Liver (tissue), 3 donors: ENCODE measurements at regions not wholly inside any gene's neighbourhood (a gene's known extent, or its start where the extent isn't known, plus 50 kb on each side); places are given as distances from the start of the nearest gene placed in this dataset.

Experiments
- FOXA1 ChIP-seq: IDR thresholded peaks from 2 replicates; pipeline ENCODE4 v1.6.1; 2016; ENCODE audit warnings: antibody characterized with exemption
- GABPA ChIP-seq, 2 donors: IDR thresholded peaks in 1 of 2; conservative IDR thresholded peaks in 1 of 2; 2 replicates each; pipeline ENCODE4 v1.6.1; 2016; ENCODE audit warnings: antibody characterized with exemption in 2 of 2, mild to moderate bottlenecking in 1 of 2, moderate library complexity in 1 of 2
- HNF4A ChIP-seq, 2 donors: conservative IDR thresholded peaks; 2 replicates each; pipeline ENCODE4 v1.6.1; 2016; ENCODE audit warnings: antibody characterized with exemption in 2 of 2, mild to moderate bottlenecking in 2 of 2
- JUND ChIP-seq, 2 donors: IDR thresholded peaks; 2 replicates each; pipeline ENCODE4 v1.6.1; 2016; ENCODE audit warnings: antibody characterized with exemption in 2 of 2
- RAD21 ChIP-seq, 2 donors: IDR thresholded peaks; 2 replicates each; pipeline ENCODE4 v1.6.1; 2016; ENCODE audit warnings: antibody characterized with exemption in 2 of 2, mild to moderate bottlenecking in 2 of 2
- SP1 ChIP-seq: IDR thresholded peaks from 2 replicates; pipeline ENCODE4 v1.6.1; 2018; ENCODE audit warnings: antibody characterized with exemption, mild to moderate bottlenecking
- TAF1 ChIP-seq: conservative IDR thresholded peaks from 2 replicates; pipeline ENCODE4 v1.6.1; 2016; ENCODE audit warnings: antibody characterized with exemption, mild to moderate bottlenecking
- YY1 ChIP-seq: IDR thresholded peaks from 2 replicates; pipeline ENCODE4 v1.6.1; 2016; ENCODE audit warnings: antibody characterized with exemption, mild to moderate bottlenecking
- TF ChIP-seq, protein P1 (sequence below): fragments of 150-350 bp; IDR thresholded peaks from 2 replicates; pipeline ENCODE4 v1.5.1; 2017; ENCODE audit warnings: improper control_type of control experiment, low read depth, low read length; ENCODE audit not compliant: missing input control
- TF ChIP-seq, protein P2 (sequence below): IDR thresholded peaks from 2 replicates; pipeline ENCODE4 v1.6.1; 2016; ENCODE audit warnings: antibody characterized with exemption
- TF ChIP-seq, protein P3 (sequence below): IDR thresholded peaks from 2 replicates; pipeline ENCODE4 v1.6.1; 2016; ENCODE audit warnings: antibody characterized with exemption, mild to moderate bottlenecking
- TF ChIP-seq, protein P4 (sequence below): IDR thresholded peaks from 2 replicates; pipeline ENCODE4 v1.6.1; 2016; ENCODE audit warnings: antibody characterized with exemption
- donor health status: healthy.
- donor health status: healthy.

DNA sequence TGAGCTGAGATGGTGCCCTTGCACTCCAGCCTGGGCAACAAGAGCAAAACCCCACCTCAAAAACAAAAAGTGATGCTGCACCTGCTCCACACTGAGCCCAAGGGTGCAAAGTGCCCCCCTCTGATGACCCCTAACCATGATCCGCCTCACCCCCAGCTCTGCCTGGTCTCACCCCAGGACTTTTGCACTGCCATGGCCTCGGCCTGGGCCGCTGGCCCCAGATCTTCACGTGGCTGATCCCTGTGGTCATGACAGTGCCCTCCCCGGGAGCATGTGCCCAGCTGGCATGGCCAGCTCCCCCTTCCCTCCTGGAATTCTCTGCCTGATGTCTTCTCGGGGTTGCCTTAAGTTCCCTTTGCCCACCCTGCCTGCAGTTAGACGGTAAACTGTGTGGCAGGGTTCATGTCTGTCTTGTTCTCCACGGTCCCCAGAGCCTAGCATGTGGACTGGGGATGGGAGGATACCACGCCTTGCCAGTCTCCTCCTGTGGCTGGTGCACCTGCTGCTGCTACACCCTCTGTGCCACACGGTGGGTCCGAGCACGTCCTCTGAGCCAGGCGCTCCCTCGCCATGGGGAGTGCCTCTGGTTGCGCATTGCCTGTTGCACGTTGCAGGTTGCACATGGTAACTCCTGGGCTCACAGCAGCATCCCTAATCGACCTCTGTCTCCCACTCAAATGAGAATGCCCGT is 77.4 kb upstream of the PPP1R26 start:
- TF ChIP-seq, protein P1, sequence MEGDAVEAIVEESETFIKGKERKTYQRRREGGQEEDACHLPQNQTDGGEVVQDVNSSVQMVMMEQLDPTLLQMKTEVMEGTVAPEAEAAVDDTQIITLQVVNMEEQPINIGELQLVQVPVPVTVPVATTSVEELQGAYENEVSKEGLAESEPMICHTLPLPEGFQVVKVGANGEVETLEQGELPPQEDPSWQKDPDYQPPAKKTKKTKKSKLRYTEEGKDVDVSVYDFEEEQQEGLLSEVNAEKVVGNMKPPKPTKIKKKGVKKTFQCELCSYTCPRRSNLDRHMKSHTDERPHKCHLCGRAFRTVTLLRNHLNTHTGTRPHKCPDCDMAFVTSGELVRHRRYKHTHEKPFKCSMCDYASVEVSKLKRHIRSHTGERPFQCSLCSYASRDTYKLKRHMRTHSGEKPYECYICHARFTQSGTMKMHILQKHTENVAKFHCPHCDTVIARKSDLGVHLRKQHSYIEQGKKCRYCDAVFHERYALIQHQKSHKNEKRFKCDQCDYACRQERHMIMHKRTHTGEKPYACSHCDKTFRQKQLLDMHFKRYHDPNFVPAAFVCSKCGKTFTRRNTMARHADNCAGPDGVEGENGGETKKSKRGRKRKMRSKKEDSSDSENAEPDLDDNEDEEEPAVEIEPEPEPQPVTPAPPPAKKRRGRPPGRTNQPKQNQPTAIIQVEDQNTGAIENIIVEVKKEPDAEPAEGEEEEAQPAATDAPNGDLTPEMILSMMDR: no peak
- TF ChIP-seq, protein P2, sequence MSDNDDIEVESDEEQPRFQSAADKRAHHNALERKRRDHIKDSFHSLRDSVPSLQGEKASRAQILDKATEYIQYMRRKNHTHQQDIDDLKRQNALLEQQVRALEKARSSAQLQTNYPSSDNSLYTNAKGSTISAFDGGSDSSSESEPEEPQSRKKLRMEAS: no peak
- TF ChIP-seq RAD21 (IDR thresholded peaks at IDR 0.05): no peak
- TF ChIP-seq, protein P3, sequence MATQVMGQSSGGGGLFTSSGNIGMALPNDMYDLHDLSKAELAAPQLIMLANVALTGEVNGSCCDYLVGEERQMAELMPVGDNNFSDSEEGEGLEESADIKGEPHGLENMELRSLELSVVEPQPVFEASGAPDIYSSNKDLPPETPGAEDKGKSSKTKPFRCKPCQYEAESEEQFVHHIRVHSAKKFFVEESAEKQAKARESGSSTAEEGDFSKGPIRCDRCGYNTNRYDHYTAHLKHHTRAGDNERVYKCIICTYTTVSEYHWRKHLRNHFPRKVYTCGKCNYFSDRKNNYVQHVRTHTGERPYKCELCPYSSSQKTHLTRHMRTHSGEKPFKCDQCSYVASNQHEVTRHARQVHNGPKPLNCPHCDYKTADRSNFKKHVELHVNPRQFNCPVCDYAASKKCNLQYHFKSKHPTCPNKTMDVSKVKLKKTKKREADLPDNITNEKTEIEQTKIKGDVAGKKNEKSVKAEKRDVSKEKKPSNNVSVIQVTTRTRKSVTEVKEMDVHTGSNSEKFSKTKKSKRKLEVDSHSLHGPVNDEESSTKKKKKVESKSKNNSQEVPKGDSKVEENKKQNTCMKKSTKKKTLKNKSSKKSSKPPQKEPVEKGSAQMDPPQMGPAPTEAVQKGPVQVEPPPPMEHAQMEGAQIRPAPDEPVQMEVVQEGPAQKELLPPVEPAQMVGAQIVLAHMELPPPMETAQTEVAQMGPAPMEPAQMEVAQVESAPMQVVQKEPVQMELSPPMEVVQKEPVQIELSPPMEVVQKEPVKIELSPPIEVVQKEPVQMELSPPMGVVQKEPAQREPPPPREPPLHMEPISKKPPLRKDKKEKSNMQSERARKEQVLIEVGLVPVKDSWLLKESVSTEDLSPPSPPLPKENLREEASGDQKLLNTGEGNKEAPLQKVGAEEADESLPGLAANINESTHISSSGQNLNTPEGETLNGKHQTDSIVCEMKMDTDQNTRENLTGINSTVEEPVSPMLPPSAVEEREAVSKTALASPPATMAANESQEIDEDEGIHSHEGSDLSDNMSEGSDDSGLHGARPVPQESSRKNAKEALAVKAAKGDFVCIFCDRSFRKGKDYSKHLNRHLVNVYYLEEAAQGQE: no peak
- TF ChIP-seq YY1: no peak
- TF ChIP-seq, protein P4, sequence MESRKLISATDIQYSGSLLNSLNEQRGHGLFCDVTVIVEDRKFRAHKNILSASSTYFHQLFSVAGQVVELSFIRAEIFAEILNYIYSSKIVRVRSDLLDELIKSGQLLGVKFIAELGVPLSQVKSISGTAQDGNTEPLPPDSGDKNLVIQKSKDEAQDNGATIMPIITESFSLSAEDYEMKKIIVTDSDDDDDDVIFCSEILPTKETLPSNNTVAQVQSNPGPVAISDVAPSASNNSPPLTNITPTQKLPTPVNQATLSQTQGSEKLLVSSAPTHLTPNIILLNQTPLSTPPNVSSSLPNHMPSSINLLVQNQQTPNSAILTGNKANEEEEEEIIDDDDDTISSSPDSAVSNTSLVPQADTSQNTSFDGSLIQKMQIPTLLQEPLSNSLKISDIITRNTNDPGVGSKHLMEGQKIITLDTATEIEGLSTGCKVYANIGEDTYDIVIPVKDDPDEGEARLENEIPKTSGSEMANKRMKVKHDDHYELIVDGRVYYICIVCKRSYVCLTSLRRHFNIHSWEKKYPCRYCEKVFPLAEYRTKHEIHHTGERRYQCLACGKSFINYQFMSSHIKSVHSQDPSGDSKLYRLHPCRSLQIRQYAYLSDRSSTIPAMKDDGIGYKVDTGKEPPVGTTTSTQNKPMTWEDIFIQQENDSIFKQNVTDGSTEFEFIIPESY: no peak
- no peak for TF ChIP-seq FOXA1
- no peak for TF ChIP-seq JUND (IDR thresholded peaks at IDR 0.05)
- no peak for TF ChIP-seq SP1
- no peak for TF ChIP-seq HNF4A (conservative IDR thresholded peaks at IDR 0.05)
- no peak for TF ChIP-seq TAF1
- TF ChIP-seq GABPA (IDR thresholded peaks at IDR 0.05 in 1 of 2, conservative IDR thresholded peaks at IDR 0.05 in 1 of 2): no peak
